Keratinocyte (primary cell): ENCODE measurements at regions not wholly inside any gene's neighbourhood (a gene's known extent, or its start where the extent isn't known, plus 50 kb on each side); places are given as distances from the start of the nearest gene placed in this dataset.

Experiments used
- DNase-seq: peaks from one replicate; pipeline ENCODE4 v3.0.0-alpha.2; 2011; ENCODE audit warnings: low read depth, missing footprints, low spot score
- FAIRE-seq: peaks from 2 replicates; lab custom pipeline; 2011; peaks lifted over from hg19 to GRCh38; lab: Jason Lieb, UNC
- H2AFZ ChIP-seq: 2 replicates; pipeline ENCODE4 v1.6.0; 2012; ENCODE audit warnings: low read length, control low read depth, inconsistent platforms; ENCODE audit not compliant: control insufficient read depth
- H3K27ac ChIP-seq: 2 replicates; pipeline ENCODE4 v1.5.1; 2011; ENCODE audit warnings: low read length; ENCODE audit not compliant: control insufficient read depth, insufficient read depth
- H3K27me3 ChIP-seq: 3 replicates; pipeline ENCODE4 v1.6.0; 2011; ENCODE audit warnings: low read length; ENCODE audit not compliant: control insufficient read depth, insufficient read depth; ENCODE audit errors: extremely low read depth
- H3K36me3 ChIP-seq, 2 experiments: 2 replicates in 1 of 2; 3 replicates in 1 of 2; pipeline ENCODE4 v1.5.1; 2011; ENCODE audit warnings: low read length in 2 of 2, mild to moderate bottlenecking in 1 of 2; ENCODE audit not compliant: control insufficient read depth in 2 of 2, insufficient read depth in 2 of 2; ENCODE audit errors: extremely low read depth in 1 of 2
- H3K4me1 ChIP-seq: 3 replicates; pipeline ENCODE4 v1.5.1; 2011; ENCODE audit warnings: low read length; ENCODE audit not compliant: control insufficient read depth, insufficient read depth; ENCODE audit errors: extremely low read depth
- H3K4me2 ChIP-seq: 3 replicates; pipeline ENCODE4 v1.6.0; 2011; ENCODE audit warnings: low read depth, low read length; ENCODE audit not compliant: control insufficient read depth, insufficient read depth; ENCODE audit errors: extremely low read depth
- H3K4me3 ChIP-seq, 3 experiments: fragments of 200-600 bp in 1 of 3; sonication (generic) in 1 of 3; 2 replicates in 2 of 3; 3 replicates in 1 of 3; pipeline ENCODE4 v1.5.1; 2011 to 2016; ENCODE audit warnings: low read length in 3 of 3, mild to moderate bottlenecking in 3 of 3, control low read depth in 2 of 3, inconsistent platforms in 1 of 3, low read depth in 1 of 3, mixed read lengths in 1 of 3, mixed run types in 1 of 3, moderate library complexity in 1 of 3; ENCODE audit not compliant: control insufficient read depth in 2 of 3, insufficient read depth in 2 of 3; ENCODE audit errors: extremely low read depth in 1 of 3
- H3K79me2 ChIP-seq: 2 replicates; pipeline ENCODE4 v1.6.0; 2012; ENCODE audit warnings: low read length; ENCODE audit not compliant: control insufficient read depth, insufficient read depth
- H3K9ac ChIP-seq: 3 replicates; pipeline ENCODE4 v1.6.0; 2011; ENCODE audit warnings: low read length; ENCODE audit not compliant: control insufficient read depth, insufficient read depth; ENCODE audit errors: extremely low read depth
- H3K9me1 ChIP-seq: 3 replicates; pipeline ENCODE4 v1.6.0; 2011; ENCODE audit warnings: low read length; ENCODE audit not compliant: control insufficient read depth, insufficient read depth; ENCODE audit errors: extremely low read depth
- H3K9me3 ChIP-seq: 2 replicates; pipeline ENCODE4 v1.5.1; 2012; ENCODE audit warnings: low read depth, low read length; ENCODE audit not compliant: control insufficient read depth
- H4K20me1 ChIP-seq: 3 replicates; pipeline ENCODE4 v1.6.0; 2011; ENCODE audit warnings: low read length; ENCODE audit not compliant: control insufficient read depth, insufficient read depth; ENCODE audit errors: extremely low read depth
- EZH2 ChIP-seq: IDR thresholded peaks from one replicate; pipeline ENCODE4 v1.6.1; 2012; ENCODE audit warnings: inconsistent platforms, mild to moderate bottlenecking, low read length, moderate library complexity
- dilution Hi-C: fragments of 300-500 bp; cut with MboI; formaldehyde crosslinking; loops from one replicate; pipeline ENCODE4 v1.7.0; 2020; ENCODE audit warnings: low sequenced_read_pairs; ENCODE audit not compliant: extremely low pct_ligation_motif_present
- TF ChIP-seq, protein P1 (sequence below), 3 experiments: IDR thresholded peaks in 1 of 3; conservative IDR thresholded peaks in 1 of 3; optimal IDR thresholded peaks in 1 of 3; 2 replicates in 2 of 3; 3 replicates in 1 of 3; pipeline versions ENCODE3 to v1.5.1; 2011; ENCODE audit warnings: low read length in 3 of 3, mild to moderate bottlenecking in 3 of 3, moderate library complexity in 2 of 3, control low read depth in 1 of 3, inconsistent platforms in 1 of 3; ENCODE audit not compliant: insufficient read depth in 2 of 3; ENCODE audit errors: extremely low read depth in 1 of 3

DNA sequence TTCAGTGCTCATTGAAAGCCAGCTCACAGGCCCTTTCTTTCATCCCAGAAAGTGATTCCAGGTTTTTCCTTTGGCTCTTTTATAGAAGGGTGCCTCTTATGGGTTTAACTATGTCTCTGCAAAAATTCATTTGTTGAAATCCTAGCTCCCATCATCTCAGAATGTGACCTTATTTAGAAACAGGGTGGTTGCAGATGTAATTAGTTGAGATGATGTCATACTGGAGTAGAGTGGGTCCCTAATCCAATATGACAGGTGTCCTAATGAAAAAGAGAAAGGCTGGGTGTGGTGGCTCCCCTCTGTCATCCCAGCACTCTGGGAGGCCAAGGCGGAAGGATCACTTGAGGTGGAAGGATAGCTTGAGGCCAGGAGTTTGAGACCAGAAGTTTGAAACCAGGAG lies 64.2 kb upstream of the FAM20A start:
- Histone ChIP-seq H3K4me2 (no peak overlapping the region), H3K4me1 (no peaks in the 10 kb centered on the region), H2AFZ (no peak overlapping the region), H3K79me2 (no peaks in the 10 kb centered on the region), H3K36me3 (no peaks in the 10 kb centered on the region), H3K9ac (no peak overlapping the region), H3K27ac (no peak overlapping the region), H3K9me3 (no peaks in the 10 kb centered on the region), H3K4me3 (no peak overlapping the region), H3K9me1 (no peaks in the 10 kb centered on the region), H3K27me3 (no peaks in the 10 kb centered on the region), H4K20me1 (no peaks in the 10 kb centered on the region)
- dilution Hi-C loops, result no loop called here
- FAIRE-seq, result no peak
- no peak for DNase-seq
- no peak for TF ChIP-seq EZH2
- TF ChIP-seq, protein P1, sequence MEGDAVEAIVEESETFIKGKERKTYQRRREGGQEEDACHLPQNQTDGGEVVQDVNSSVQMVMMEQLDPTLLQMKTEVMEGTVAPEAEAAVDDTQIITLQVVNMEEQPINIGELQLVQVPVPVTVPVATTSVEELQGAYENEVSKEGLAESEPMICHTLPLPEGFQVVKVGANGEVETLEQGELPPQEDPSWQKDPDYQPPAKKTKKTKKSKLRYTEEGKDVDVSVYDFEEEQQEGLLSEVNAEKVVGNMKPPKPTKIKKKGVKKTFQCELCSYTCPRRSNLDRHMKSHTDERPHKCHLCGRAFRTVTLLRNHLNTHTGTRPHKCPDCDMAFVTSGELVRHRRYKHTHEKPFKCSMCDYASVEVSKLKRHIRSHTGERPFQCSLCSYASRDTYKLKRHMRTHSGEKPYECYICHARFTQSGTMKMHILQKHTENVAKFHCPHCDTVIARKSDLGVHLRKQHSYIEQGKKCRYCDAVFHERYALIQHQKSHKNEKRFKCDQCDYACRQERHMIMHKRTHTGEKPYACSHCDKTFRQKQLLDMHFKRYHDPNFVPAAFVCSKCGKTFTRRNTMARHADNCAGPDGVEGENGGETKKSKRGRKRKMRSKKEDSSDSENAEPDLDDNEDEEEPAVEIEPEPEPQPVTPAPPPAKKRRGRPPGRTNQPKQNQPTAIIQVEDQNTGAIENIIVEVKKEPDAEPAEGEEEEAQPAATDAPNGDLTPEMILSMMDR (optimal IDR thresholded peaks at IDR 0.05 in 1 of 3, IDR thresholded peaks at IDR 0.05 in 1 of 3, conservative IDR thresholded peaks at IDR 0.05 in 1 of 3; ENCODE audit: extremely low read depth in 1 of 3, insufficient read depth in 2 of 3, low read length in 3 of 3), result no peak

DNA sequence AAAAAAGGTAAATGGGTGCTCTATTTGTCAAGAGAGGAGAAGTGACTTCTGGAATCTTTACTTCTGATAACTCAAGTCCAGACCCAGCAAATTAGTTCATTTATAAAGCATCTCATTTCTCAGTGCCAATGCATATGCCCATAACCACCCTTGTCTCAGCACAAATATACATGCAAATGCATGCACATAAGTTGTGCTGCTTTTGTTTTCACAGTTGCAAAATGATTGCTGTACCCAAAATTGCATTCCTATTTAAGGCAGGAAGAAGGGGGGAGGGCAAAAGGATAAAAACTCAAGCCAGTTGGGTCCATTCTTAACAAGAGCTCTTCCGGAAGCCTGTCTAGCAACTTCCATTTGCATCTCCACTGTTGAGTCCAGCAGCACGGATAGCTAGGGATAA lies 61.3 kb upstream of the FAM20A start:
- Histone ChIP-seq H3K9me1 (no peaks in the 10 kb centered on the region), H3K9me3 (no peaks in the 10 kb centered on the region), H2AFZ (no peak overlapping the region), H3K36me3 (no peaks in the 10 kb centered on the region), H3K9ac (no peak overlapping the region), H3K4me2 (no peak overlapping the region), H3K79me2 (no peaks in the 10 kb centered on the region), H3K27ac (no peak overlapping the region), H4K20me1 (no peaks in the 10 kb centered on the region), H3K4me3 (no peak overlapping the region), H3K27me3 (no peaks in the 10 kb centered on the region), H3K4me1 (peaks cover 8% of the 10 kb centered on the region)
- dilution Hi-C loops, result no loop called here
- DNase-seq (no peak), FAIRE-seq (no peak)
- TF ChIP-seq, protein P1 (optimal IDR thresholded peaks at IDR 0.05 in 1 of 3, IDR thresholded peaks at IDR 0.05 in 1 of 3, conservative IDR thresholded peaks at IDR 0.05 in 1 of 3; ENCODE audit: extremely low read depth in 1 of 3, insufficient read depth in 2 of 3, low read length in 3 of 3), result no peak
- no peak for TF ChIP-seq EZH2
